ENCODE measurements at regions not wholly inside any gene's neighbourhood (a gene's known extent, or its start where the extent isn't known, plus 50 kb on each side); places are given as distances from the start of the nearest gene placed in this dataset.
A peak's percentile ranks its signal among the peaks of the same experiment; 100 is the strongest.

DNA sequence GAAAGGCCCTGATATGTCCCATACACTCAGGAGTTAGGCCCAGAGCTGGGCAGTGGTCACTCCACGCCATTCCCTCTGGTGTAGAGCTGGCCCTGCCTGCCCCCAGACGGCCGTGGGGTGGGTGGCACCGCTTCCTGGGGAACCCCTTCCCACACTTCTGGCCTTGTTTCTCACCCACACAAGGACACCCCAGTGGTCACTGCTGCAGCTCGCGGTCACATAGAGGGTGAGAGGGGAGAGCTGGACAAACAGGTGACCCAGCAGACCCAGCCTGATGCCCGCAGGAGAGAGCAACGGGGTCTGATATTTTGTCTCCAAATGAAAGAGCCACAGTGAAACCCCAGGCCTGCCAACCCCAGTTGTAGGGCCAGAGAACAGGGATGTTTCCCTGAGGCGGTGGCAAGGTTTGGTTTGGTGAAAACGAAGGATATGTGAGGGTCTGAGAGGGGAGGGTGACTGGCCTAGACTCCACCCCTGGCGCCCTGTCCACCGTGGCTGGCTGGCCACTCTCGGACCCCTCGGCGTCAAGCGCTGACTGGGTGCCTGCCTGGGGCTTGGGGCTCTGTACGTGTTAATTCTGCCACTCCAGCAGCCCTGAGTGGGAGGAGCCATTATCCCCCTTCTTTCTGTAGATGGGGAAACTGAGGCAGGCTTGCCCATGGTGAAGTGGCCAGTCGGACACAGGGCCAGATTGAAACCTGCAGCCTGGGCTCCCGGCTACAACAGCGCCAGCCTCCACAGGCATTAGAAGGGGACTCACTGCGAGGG is 71.0 kb upstream of the PPARA start:
- DNase-seq, result no peak

DNA sequence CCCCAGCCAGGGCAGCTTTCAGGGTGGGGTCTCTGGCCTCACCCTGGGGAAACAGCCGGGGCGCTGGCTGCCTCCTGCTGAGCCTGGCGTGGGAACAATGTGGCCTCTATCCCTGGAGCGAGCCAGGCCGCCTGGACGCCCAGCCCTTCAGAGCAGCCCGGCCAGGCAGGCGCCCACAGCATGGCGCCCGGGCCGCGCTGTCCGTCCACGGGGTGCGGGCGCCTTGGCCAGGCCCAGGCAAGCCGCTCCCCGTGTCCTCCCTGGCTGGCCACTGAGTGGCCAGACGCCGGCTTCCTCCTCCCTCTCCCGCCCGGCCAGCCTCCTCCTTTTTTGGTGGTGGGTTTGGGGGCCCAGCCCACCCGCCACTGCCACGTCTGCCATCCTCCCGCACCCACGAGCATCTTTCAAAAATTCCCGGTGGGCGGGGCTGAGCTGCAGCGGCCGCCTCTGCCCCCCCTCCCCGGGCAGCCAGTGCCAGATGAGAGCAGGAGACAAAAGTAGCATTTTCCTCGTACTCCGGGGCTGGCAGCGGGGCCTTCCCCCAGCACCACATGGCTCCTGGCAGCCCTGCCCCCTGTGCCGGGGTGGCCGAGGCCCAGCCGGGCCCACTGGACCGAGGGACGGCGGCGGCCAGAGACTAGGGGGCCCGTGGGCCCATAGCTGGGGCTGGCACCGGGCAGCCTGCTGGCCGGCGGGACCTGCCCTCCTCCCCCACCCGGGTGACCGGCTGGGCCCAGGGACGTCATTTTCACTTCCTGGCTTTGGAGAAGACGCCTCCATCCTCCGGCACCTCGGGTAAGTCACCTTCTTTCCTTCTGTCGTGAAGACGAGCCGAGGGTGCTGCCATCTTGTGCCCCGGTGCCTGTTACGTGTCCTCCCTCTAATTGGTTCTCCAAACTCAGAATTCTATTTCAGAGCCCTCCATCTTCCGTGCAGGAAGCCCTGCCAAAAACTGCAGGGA is 70.2 kb upstream of the PPARA start:
- DNase-seq, result no peak

DNA sequence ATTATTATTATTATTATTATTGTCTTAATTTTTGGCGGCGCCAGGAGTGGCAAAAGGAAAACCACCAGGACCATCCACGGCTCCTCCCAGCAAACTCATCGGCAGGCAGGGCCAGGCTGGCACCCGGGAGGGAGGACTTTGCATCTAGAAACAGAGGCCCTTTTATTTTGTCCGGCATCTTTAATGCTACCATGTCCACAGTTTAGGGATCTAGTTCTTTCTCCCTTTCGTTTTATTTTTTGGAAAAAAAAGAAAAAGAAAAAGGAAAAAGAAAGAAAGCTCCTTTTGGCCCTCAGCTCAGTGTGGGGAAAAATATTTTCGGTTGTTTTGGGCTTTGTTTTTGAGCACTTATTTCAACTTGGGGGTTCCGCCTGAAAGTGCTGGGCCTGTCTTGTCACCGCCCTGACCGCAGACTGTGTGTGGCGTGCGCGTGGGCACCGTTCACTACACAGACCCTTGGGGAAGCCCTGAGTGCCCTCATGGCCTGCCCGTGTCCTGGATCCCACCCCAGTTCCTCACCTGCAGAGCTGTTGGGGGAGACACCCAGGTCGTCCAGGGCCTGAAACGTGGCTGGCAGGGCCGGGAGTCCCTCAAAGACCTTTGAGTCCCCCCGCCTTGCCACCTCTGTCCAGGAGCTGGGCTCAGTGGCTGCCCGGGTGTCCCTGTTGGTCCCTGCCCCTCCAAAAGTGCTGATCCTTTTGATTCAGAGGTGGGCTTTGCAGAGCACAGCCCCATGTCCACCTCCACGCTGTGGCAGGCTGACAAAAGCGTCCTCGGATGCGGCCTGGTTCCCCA is 69.1 kb upstream of the PPARA start:
- DNase-seq, result no peak

DNA sequence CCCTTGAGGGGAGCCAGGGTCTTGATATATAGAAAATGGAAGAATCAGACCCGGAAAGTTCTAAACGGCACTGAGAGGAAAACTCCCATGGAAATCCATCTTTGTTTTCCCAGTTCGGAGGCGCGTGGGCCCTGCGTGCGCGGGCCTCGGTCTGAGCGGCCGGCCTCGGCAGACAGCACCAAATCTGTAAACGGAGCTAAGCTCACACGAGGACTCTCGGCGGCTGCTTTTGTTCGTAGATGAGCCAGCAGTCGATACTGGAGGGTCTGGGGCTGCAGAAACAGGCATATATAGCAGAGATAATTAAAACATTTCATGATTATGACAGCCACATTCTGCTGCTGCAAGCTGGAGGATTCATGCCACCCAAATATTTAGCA is 68.5 kb upstream of the PPARA start:
- DNase-seq, result no peak

DNA sequence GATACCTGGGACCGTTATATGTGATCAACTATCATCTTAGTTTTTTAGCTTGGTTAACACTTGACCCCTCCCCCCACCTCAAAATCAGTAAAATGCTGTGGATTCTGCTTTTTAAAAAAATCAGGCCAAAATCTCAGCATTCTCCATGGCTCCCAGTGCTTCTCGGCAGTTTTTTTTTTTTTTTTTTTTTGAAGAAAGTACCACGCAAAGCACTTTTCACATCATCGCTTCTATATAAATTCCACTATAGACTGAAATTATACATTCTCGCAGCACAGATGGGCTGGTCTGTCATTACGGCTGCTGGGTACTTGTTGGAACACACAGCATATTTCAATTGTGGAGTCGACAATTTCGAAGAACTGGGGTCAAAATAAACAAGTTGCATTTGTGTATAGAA is 67.7 kb upstream of the PPARA start:
- DNase-seq, result no peak

DNA sequence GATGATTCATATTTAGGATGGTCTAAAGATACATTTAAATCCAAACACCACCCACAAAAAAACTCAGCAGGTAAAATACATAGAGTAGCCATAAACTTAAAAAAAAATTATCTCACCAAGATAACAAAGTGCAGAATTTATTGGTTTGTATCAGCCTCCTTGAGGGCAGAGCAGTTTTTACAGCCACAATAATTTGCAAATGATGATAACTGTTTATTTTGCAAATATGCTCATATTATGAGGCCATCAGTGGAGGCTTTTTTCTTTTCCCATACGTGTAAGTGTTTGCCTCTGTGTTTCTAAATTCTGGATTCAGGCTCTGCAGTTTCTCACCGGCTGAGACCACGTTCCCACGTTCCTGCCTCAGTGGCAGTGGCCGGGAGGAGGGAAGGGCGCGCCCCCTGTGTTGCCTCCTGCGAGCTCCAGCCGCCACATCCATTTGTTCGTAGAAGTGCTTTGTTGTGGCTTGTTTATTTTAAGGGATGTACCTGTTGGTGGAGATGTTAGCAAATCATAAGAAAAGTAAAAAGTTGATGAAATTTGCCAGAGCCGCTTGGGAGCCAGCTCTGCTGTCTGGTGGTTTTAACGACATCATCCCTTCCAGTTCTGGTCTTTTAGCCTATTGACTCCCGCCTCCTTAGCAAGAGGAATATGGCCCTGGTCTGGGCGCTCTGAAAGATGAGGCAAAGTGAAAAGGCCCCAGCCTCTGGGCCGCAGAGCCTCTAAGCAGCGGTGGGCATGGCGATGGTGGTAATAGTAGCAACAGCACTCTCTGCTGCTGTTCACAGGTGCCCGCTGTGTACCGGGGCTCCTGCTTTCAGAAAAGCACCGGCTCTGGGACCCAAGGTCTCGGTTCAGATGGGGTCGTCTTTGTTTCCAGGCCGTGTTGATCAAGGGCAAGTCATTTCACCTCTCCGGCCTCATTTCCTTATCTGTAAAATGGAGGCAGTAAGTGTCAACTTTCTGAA is 66.7 kb upstream of the PPARA start:
- DNase-seq, result no peak

DNA sequence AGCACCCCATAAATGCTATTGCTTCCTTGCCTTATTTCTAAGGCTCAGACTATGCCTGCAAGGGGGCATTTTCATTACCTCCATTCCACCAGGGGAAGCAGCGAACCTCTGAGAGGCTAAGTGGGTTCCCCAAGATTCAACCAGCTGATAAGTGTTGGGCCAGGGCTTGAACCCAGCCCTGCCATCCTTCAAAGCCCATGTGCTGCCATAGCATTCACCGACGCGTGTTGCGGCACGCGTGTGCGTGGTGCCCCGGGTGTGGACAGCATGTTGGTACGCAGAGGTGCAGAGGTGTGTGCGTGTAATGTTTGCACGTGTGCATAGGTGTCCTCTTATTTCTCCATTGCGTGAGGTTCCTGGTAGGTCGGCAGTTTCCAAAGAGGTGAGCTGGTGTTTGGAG is 66.0 kb upstream of the PPARA start:
- no peak for DNase-seq

DNA sequence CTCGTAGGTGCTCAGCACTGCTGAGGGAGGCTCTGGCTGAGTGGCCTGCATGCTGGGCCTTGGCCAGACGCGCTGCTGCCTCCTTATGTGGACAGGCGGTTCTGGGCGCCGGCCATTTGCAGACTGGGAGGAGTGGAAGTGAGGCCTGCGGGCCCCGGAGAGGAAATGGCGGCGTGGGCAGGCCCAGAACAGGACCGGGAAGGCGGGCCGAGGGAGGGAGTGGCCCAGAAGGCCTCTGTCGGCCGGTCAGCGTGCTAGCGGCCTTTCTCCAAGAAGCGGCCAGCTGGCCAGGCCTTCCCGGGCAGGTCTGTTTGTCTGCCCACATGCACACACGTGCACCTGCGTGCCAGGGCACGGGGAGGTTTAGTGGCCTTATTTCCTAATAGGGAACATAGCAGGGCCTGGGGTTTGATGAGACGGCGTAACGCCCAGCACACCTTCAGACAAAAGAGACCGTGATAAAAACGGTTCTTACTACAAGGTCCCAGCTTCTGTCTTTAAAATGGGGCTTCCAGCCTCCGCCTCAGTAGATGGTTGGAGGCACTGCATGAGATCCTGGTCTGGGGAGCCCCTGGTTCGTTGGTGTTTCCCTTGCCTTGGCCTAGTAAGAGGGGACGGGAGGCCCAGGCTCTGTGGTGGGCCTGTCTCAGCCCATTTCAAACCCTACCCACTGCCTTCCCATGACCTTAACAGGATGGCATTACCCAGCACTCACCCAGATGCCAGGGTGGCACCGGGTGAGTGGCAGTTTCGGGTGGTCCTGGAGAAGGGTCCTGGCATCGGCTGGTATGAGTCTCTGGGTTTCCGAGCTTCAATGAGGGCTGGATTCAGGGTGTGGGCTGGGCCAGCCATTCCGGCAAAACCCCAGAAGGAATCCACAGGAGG is 65.1 kb upstream of the PPARA start:
- no peak for DNase-seq

DNA sequence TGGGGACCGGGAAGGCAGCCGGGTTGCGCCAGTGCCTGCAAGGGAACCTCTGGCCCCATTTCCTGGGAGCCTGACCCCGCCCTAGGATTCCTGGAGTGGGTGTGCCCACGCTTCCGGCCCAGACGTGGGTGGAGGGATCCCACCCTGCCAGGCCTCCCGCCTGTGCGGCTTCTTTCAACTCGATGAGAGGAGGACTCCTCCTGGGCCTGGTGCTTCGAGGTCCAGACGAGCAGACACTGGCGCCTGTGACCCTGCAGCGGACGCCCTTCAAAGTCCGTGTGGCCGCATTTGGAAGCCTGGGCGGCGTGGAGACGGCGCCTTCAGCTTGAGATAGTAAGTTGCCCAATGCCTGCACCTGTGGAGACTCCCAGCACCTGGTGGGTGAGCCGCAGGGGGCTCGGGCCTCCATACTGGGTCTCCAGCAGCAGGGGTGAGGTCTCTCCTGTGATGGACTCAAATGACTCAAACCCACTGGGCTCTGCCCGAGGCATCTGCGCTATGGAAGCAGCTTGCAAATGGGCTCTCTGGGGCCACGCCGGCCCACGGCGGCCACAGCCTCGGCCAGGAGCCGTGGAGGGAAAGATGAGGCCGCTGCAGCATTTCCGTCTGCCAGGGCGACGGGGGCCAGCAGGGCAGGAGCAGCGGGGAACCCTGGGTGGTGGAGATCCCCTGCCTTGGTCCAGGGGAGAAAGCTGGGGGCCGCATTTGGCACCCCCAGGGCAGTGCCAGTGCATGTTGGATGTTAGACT is 64.3 kb upstream of the PPARA start:
- peak; percentile 29 for DNase-seq

DNA sequence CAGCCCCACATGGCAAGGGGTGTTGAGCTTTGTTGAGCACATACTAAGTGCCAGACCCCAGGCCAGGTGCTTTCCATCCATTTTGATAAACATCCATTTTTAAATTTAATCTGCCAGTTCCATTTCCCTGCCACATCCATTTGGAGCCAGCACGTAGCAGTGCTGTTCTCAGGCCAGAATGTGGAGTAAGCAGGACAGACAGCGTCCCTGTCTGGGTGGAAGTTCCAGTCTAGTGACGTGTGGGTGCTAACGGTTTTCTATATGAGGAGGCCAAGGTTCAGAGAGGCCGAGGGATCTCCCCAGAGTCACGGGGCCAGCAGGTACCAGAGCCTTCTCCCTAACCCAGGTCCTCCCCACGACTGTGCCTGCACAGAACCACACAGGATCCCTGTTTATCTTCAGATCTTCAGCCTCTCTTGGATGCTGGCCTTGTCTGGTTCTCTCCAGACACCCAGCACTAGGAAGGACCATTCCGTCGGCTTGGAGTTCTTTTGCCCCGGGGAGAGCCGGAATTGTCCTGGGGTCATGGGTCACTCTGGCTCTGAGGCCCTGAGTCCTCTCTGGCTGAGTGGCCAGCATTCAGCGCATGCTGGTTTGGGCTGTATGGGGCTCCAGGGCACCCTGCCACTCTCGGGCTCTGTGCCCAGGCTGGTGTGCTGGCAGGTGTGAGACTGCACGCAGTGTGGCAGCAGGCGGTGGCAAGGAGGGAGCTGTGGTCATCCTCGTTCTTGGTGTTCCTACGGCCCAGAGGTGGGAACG is 63.6 kb upstream of the PPARA start:
- no peak for DNase-seq

DNA sequence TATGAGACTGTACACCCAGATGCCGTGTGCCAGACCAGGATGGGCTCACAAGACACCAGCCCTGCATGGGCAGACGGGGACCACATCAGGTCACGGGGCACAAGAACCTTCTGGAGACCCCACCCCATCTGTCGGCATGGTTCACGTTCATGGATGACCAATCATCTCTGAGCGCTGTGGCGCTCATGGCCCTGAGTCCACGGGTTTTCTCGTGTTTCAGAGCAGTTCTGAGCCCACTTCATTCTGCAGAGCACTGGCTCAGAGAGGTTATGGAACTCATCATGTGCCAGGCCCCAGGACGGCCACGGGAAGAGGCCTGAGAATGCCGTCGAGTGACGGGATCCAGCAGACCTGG is 63.0 kb upstream of the PPARA start:
- no peak for DNase-seq

DNA sequence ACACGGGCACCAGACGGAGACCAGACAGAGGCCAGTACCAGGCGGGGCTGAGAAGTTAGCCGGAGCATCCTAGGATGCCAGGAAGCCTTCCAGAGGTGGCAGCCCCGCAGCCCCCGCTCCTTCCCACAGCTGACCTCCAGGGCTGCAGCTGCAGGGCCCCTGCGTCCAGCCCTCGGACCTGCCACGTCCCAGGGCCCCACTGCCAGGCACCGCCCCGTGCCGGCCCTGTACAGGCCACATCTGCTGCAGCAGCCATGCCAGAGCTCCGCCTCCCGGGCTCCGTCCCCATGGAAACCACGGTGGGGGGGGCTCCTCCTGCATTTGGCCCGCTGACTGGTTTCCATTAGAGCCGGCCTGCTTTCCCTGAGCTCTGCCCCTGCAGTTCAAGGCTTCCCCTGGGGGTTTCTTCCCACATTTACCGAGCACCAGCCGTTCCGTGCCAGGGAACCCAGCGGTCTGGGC is 62.5 kb upstream of the PPARA start:
- DNase-seq, result peak; percentile 34

DNA sequence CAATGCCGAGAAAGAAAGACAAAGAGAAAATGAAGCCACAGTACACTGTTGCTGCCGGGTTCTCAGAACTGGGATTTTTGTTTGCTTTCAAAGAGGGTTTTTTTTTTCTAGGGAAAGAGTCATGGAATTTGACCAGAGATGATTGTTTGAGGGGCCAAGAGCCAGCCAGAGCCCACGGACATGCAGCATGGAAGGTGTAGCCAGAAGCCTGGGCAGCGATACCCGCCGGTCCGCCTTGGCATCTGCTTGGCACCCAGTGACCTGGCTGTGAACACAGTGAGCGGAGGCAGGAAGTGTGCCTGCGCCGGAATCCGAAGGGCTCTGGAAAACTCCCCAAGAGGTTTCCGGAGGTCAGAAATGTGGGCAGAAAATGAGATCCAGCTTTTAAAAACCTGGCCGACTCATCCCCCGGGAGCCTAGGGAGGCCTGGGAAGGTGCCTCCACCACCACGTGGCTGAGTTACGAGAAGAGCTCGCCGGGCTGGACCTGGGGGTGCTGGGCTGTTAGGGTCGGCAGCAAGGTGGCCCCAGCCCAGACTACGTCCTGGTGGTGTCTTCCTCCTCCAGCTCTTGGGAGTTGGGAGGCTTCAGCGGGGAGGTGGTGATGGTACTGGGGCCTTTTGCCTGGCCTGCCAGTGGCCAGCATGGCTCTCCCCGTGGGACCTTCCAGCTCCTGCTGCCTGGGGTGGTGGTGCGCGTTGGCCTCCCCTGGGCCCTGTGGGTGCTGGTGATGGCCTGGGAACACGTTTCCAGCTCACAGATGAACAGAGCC is 61.6 kb upstream of the PPARA start:
- no peak for DNase-seq

DNA sequence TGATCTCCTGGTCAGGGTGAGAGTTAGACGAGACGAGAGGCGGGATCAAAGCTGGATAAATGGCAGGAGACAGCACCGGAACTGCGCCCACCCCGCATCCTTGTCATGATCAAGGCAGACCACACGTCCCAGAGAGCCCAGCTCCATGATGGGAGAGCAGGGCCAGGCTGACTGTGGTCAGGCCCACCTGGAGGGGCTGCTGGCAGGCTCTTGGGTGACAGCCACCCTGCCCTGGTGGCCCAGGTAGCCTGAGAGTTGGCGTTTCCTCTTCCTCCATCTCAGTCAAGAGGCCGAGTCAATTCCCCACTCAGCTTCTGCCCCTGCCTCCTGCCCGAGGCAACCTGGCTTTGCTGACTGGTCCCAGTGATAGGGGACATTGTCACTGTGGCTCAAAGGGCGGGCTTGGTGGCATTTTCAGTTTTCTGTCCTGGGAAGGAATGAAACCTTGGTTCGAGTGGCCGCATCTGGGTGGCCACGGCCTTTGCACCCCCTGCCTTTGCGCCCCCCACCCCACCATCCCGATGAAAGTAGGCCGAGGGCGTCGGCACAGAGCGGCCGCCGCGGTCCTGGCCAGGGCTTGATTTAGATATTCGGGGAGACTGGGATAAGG is 60.8 kb upstream of the PPARA start:
- no peak for DNase-seq

DNA sequence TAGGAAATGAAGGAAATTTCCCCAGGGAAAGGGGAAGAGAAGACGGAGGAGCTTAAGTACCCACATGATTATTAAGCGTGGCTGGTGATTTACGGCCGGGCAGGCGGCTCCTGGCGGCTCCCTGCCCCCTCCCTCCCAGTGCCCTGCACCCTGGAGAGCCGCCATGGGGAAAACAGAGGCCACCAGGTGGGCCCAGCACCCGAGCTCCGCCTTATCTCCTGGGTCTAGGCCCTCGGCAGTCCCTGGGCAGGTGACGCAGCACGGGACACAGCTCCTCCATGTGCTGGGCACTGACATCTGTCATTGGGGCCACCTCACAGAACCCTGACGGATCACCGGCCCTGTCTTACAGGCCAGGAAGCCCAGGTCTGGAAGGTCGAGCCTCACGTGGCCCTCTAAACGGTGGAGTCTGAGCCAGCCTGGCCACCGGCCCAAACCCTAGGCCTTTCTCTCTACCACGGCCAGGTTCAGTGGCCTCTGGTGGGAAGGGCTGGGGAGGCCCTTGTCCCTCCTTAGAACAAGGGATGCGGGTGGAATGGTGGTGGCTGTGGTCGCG is 60.2 kb upstream of the PPARA start:
- DNase-seq, result no peak

DNA sequence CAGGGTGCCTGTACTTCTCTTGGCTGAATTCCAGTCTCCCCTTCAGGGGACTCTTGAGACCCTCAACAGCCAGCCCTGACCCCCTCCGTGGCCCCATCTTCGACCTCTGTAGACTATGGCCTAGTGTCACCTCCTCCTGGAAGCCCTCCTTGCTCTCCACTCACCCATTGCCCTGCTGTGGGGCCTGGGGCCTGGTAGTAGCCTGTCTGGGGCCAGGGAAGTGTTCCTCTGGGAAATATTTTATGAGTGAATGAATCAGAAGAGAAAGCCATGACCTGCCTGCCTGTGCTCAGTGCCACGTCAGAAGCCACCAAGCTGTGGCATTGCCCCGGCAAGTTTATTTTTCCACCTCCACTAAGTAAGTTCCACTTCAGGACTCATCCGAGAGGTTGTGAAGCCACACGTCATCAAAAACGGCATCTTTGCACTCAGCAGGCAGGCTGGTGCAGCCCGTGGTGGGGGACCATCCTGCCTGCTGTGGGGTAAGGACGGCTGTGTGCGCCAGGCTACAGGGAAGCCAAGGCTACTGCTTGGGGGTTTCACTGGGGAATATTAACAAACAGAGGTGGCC is 59.6 kb upstream of the PPARA start:
- no peak for DNase-seq

DNA sequence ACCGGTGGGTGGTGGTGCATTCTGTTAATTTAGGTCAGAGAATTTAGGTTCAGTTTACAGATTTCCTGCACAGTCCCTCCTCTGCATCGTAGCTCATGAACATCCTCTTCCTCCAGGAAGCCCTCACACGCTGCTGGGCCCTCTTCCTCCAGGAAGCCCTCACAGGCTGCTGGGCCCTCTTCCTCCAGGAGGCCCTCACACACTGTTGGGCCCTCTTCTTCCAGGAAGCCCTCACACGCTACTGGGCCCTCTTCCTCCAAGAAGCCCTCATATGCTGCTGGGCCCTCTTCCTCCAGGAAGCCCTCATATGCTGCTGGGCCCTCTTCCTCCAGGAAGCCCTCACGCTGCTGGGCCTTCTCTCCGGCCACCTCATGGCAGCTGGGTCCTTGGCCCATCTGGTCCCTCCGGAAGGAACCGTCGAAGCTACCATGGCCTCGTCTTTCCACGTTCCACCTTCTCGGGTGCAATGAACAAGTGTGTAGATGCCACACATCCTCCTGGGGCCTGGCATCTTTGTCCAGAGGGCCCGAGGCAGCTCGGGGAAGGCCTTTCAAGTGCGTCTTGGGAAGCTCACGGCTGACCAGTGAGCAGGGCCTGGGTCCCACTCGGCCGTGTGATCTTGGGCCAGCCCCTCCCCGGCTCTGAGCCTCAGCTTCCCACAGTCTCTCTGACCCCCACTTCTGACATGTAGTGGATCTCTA is 58.9 kb upstream of the PPARA start:
- no peak for DNase-seq
